Peyer's patch (tissue), 4 donors: ENCODE measurements at regions not wholly inside any gene's neighbourhood (a gene's known extent, or its start where the extent isn't known, plus 50 kb on each side); places are given as distances from the start of the nearest gene placed in this dataset.

ENCODE experiments used
- DNase-seq, 3 donors: peaks; one replicate each; pipeline ENCODE4 v3.0.0-alpha.2; 2017 to 2019
- H3K27ac ChIP-seq, 4 donors: fragments of 200-600 bp; sonication (generic); one replicate each; pipeline ENCODE4 v1.5.1; 2016 to 2019
- H3K27me3 ChIP-seq, 2 donors: fragments of 200-600 bp; sonication (generic); one replicate each; pipeline ENCODE4 v1.5.1; 2019
- H3K36me3 ChIP-seq, 3 donors: fragments of 200-600 bp; sonication (generic); one replicate each; pipeline ENCODE4 v1.5.1; 2016 to 2019
- H3K4me1 ChIP-seq, 4 donors: fragments of 200-600 bp; sonication (generic); one replicate each; pipeline ENCODE4 v1.5.1; 2016 to 2019
- H3K4me3 ChIP-seq, 4 donors: fragments of 200-600 bp; sonication (generic); 1 replicate in 3 of 4; 2 replicates in 1 of 4; pipeline ENCODE4 v1.5.1; 2016 to 2019; ENCODE audit warnings: mild to moderate bottlenecking in 1 of 4
- H3K9me3 ChIP-seq, 4 donors: fragments of 200-600 bp; sonication (generic); one replicate each; pipeline ENCODE4 v1.5.1; 2016 to 2019; ENCODE audit warnings: mild to moderate bottlenecking in 1 of 4
- CTCF ChIP-seq, 6 experiments: fragments of 450-650 bp in 4 of 6; fragments of 200-600 bp in 2 of 6; sonication (generic) in 1 of 6; IDR thresholded peaks; one replicate each; pipeline ENCODE4 v1.5.1; 2017 to 2019; ENCODE audit warnings: antibody characterized with exemption in 6 of 6, mild to moderate bottlenecking in 3 of 6, moderate library complexity in 1 of 6
- POLR2A ChIP-seq, 2 donors: fragments of 450-650 bp; IDR thresholded peaks; one replicate each; pipeline ENCODE4 v1.5.1; 2017; ENCODE audit warnings: antibody characterized with exemption in 2 of 2, mild to moderate bottlenecking in 2 of 2, moderate library complexity in 2 of 2

GRCh38 chrY:7729318-7730011 lies 817.9 kb upstream of the AMELY start:
- H3K27ac ChIP-seq: no peak overlapping the region
- no peak for TF ChIP-seq CTCF (IDR thresholded peaks at IDR 0.05)
- no peak for TF ChIP-seq POLR2A (IDR thresholded peaks at IDR 0.05)

GRCh38 chrY:7728935-7729317 lies 817.4 kb upstream of the AMELY start:
- no peaks in the 10 kb centered on the region for H3K4me1 ChIP-seq
- H3K27ac ChIP-seq: no peak overlapping the region
- H3K36me3 ChIP-seq: no peaks in the 10 kb centered on the region
- H3K4me3 ChIP-seq: no peak overlapping the region
- H3K9me3 ChIP-seq: no peaks in the 10 kb centered on the region
- TF ChIP-seq POLR2A (IDR thresholded peaks at IDR 0.05): no peak
- TF ChIP-seq CTCF (IDR thresholded peaks at IDR 0.05): no peak
- no peaks in the 10 kb centered on the region for H3K27me3 ChIP-seq
- DNase-seq: no peak

More at GRCh38 chrY:7729318-7730011, 817.9 kb upstream of the AMELY start:
- H3K27me3 ChIP-seq: no peaks in the 10 kb centered on the region
- no peak for DNase-seq
- no peak overlapping the region for H3K4me3 ChIP-seq
- no peaks in the 10 kb centered on the region for H3K9me3 ChIP-seq
- no peaks in the 10 kb centered on the region for H3K4me1 ChIP-seq
- H3K36me3 ChIP-seq: no peaks in the 10 kb centered on the region

- no peak for TF ChIP-seq CTCF (IDR thresholded peaks at IDR 0.05)
- TF ChIP-seq POLR2A (IDR thresholded peaks at IDR 0.05): no peak
- Histone ChIP-seq H3K4me1 (no peaks in the 10 kb centered on the region), H3K4me3 (no peak overlapping the region), H3K27ac (no peak overlapping the region), H3K36me3 (no peaks in the 10 kb centered on the region), H3K27me3 (no peaks in the 10 kb centered on the region), H3K9me3 (no peaks in the 10 kb centered on the region)
- no peak for DNase-seq
Measured at GRCh38 chrY:7725791-7726460, 814.4 kb upstream of the AMELY start.

GRCh38 chrY:7723991-7724632 lies 812.6 kb upstream of the AMELY start:
- Histone ChIP-seq H3K27me3 (no peaks in the 10 kb centered on the region), H3K4me1 (no peaks in the 10 kb centered on the region), H3K4me3 (no peak overlapping the region), H3K27ac (no peak overlapping the region), H3K36me3 (no peaks in the 10 kb centered on the region), H3K9me3 (no peaks in the 10 kb centered on the region)
- no peak for TF ChIP-seq POLR2A (IDR thresholded peaks at IDR 0.05)
- no peak for TF ChIP-seq CTCF (IDR thresholded peaks at IDR 0.05)
- DNase-seq: no peak

GRCh38 chrY:7723127-7723526 lies 811.6 kb upstream of the AMELY start:
- Histone ChIP-seq H3K4me3 (no peak overlapping the region), H3K9me3 (no peaks in the 10 kb centered on the region), H3K4me1 (no peaks in the 10 kb centered on the region), H3K27ac (no peak overlapping the region), H3K36me3 (no peaks in the 10 kb centered on the region), H3K27me3 (no peaks in the 10 kb centered on the region)
- DNase-seq: no peak
- no peak for TF ChIP-seq CTCF (IDR thresholded peaks at IDR 0.05)
